Spleen (tissue), 11 donors: ENCODE measurements at regions not wholly inside any gene's neighbourhood (a gene's known extent, or its start where the extent isn't known, plus 50 kb on each side); places are given as distances from the start of the nearest gene placed in this dataset.

ENCODE experiments used
- DNase-seq: peaks from one replicate; pipeline ENCODE4 v3.0.0-alpha.2; 2020
- H3K27ac ChIP-seq, 8 donors: fragments of 200-600 bp; sonication (generic) in 7 of 8; 1 replicate in 4 of 8; 2 replicates in 4 of 8; pipeline versions ENCODE4 v1.5.0 to v1.8.0; 2016 to 2021; ENCODE audit warnings: inconsistent platforms in 4 of 8, mild to moderate bottlenecking in 4 of 8, moderate library complexity in 1 of 8
- H3K27me3 ChIP-seq, 7 donors: fragments of 200-600 bp; sonication (generic) in 6 of 7; replicated peaks in 1 of 7; 1 replicate in 4 of 7; 2 replicates in 3 of 7; pipeline versions ENCODE4 v1.5.0 to v1.8.0; 2016 to 2021; ENCODE audit warnings: inconsistent platforms in 3 of 7, mild to moderate bottlenecking in 1 of 7
- H3K36me3 ChIP-seq, 6 donors: fragments of 200-600 bp; sonication (generic) in 5 of 6; 1 replicate in 4 of 6; 2 replicates in 2 of 6; pipeline versions ENCODE4 v1.5.0 to v1.8.0; 2016 to 2021; ENCODE audit warnings: inconsistent platforms in 2 of 6
- H3K4me1 ChIP-seq, 6 donors: fragments of 200-600 bp; sonication (generic) in 5 of 6; 1 replicate in 3 of 6; 2 replicates in 3 of 6; pipeline versions ENCODE4 v1.5.0 to v1.8.0; 2016 to 2021; ENCODE audit warnings: inconsistent platforms in 3 of 6
- H3K4me3 ChIP-seq, 8 donors: fragments of 200-600 bp; sonication (generic) in 7 of 8; 1 replicate in 4 of 8; 2 replicates in 4 of 8; pipeline versions ENCODE4 v1.5.0 to v1.8.0; 2016 to 2021; ENCODE audit warnings: inconsistent platforms in 4 of 8, mild to moderate bottlenecking in 4 of 8, moderate library complexity in 2 of 8
- H3K9me3 ChIP-seq, 8 donors: fragments of 200-600 bp; sonication (generic) in 7 of 8; 1 replicate in 4 of 8; 2 replicates in 4 of 8; pipeline versions ENCODE4 v1.5.0 to v1.8.0; 2016 to 2021; ENCODE audit warnings: inconsistent platforms in 4 of 8
- POLR2A ChIP-seq, 3 donors: fragments of 450-650 bp; IDR thresholded peaks; one replicate each; pipeline ENCODE4 v1.5.1; 2017; ENCODE audit warnings: antibody characterized with exemption in 3 of 3, mild to moderate bottlenecking in 1 of 3
- POLR2AphosphoS5 ChIP-seq, 3 donors: sonication (generic); formaldehyde crosslinking; IDR thresholded peaks; one replicate each; pipeline ENCODE4 v1.5.1; 2017; ENCODE audit warnings: antibody characterized with exemption in 3 of 3
- WGBS, 5 donors: extraction: QIAGEN DNeasy Blood & Tissue Kit in 3 of 5; methylation state at CpG; one replicate each; pipeline versions ENCODE4 v1.1.5 to v1.1.7; 2013 to 2018; 5-methylcytosine and 5-hydroxymethylcytosine counted together
- intact Hi-C: fragments of 100-400 bp; cut with DNase I; formaldehyde crosslinking; loops from one replicate; pipeline ENCODE4 v1.15.0; 2023; ENCODE audit warnings: low total_unique reads
- TF ChIP-seq, protein P1 (sequence below), 11 experiments: fragments of 200-600 bp in 7 of 11; fragments of 450-650 bp in 4 of 11; sonication (generic) in 4 of 11; IDR thresholded peaks in 8 of 11; conservative IDR thresholded peaks in 3 of 11; 1 replicate in 7 of 11; 2 replicates in 4 of 11; pipeline versions ENCODE4 v1.4.0 to v1.8.0; 2016 to 2021; ENCODE audit warnings: antibody characterized with exemption in 11 of 11, inconsistent platforms in 4 of 11, mild to moderate bottlenecking in 1 of 11
- donor health status: healthy with polysubstance abuse.
- donor health status: DM: no; HTN: no; CAD: no; lungs with moderate emphysema.
- donor health status: DM: no; HTN: no; CAD: no.
- donor health status: Bipolar disorder and iron deficiency.
- donor health status: healthy.
- donor health status: DM: no; HTN: no; CAD: no.
- donor health status: DM: yes; HTN: yes; CAD: no.

GRCh38 chr5:104128348-104128747 lies 565.8 kb upstream of the NUDT12 start:
- TF ChIP-seq POLR2AphosphoS5 (IDR thresholded peaks at IDR 0.05): no peak
- no peak for TF ChIP-seq POLR2A (IDR thresholded peaks at IDR 0.05)
- TF ChIP-seq, protein P1, sequence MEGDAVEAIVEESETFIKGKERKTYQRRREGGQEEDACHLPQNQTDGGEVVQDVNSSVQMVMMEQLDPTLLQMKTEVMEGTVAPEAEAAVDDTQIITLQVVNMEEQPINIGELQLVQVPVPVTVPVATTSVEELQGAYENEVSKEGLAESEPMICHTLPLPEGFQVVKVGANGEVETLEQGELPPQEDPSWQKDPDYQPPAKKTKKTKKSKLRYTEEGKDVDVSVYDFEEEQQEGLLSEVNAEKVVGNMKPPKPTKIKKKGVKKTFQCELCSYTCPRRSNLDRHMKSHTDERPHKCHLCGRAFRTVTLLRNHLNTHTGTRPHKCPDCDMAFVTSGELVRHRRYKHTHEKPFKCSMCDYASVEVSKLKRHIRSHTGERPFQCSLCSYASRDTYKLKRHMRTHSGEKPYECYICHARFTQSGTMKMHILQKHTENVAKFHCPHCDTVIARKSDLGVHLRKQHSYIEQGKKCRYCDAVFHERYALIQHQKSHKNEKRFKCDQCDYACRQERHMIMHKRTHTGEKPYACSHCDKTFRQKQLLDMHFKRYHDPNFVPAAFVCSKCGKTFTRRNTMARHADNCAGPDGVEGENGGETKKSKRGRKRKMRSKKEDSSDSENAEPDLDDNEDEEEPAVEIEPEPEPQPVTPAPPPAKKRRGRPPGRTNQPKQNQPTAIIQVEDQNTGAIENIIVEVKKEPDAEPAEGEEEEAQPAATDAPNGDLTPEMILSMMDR (IDR thresholded peaks at IDR 0.05 in 8 of 11, conservative IDR thresholded peaks at IDR 0.05 in 3 of 11): no peak
- Histone ChIP-seq H3K4me3 (no peak overlapping the region), H3K36me3 (no peaks in the 10 kb centered on the region), H3K4me1 (no peaks in the 10 kb centered on the region), H3K27ac (no peak overlapping the region), H3K27me3 (no peaks in the 10 kb centered on the region), H3K9me3 (peaks cover 0 to 8% (median 2%) of the 10 kb centered on the region in 8 donors)
- intact Hi-C loops: no loop called here
- no peak for DNase-seq
- WGBS, 5 donors: 64 to 91% (median 82%) methylated on average over 5 of the region's 5 CpGs

DNA sequence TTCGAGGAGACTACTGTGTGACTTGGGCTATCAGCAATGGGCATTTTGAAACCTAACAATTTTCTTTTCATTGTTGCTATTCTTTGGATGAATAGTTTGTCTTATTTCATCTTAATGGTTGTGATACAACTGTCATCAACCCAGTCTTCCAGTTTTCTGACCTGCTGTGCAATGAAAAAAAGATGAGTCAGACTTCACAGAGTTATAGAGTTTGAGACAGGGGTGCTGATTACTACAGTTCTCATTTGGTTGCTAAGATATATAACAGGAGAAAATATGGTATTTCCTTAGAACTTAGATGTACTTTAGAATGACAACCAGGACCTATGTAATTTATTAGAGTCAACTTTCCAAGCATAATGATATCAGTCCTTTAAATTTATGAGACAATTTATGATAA lies 564.4 kb upstream of the NUDT12 start:
- no peak for DNase-seq
- no peaks in the 10 kb centered on the region for H3K27me3 ChIP-seq
- intact Hi-C loops: no loop called here
- H3K4me1 ChIP-seq: no peaks in the 10 kb centered on the region
- H3K27ac ChIP-seq: no peak overlapping the region
- no peaks in the 10 kb centered on the region for H3K36me3 ChIP-seq
- no peak for TF ChIP-seq POLR2AphosphoS5 (IDR thresholded peaks at IDR 0.05)
- TF ChIP-seq, protein P1 (IDR thresholded peaks at IDR 0.05 in 8 of 11, conservative IDR thresholded peaks at IDR 0.05 in 3 of 11): no peak
- TF ChIP-seq POLR2A (IDR thresholded peaks at IDR 0.05): no peak
- 43 to 64% (median 56%) methylated on average over 1 of the region's 1 CpG for WGBS, 5 donors
- no peak overlapping the region for H3K4me3 ChIP-seq
- peaks cover 0 to 3% (median 0%) of the 10 kb centered on the region in 8 donors for H3K9me3 ChIP-seq

- intact Hi-C loops: no loop called here
- H3K27ac ChIP-seq: no peak overlapping the region
- TF ChIP-seq, protein P1 (IDR thresholded peaks at IDR 0.05 in 8 of 11, conservative IDR thresholded peaks at IDR 0.05 in 3 of 11): no peak
- TF ChIP-seq POLR2AphosphoS5 (IDR thresholded peaks at IDR 0.05) (no peak), POLR2A (IDR thresholded peaks at IDR 0.05) (no peak)
- no peak for DNase-seq
- H3K9me3 ChIP-seq: peaks cover 0 to 18% (median 0%) of the 10 kb centered on the region in 8 donors
- H3K4me3 ChIP-seq: no peak overlapping the region
- H3K4me1 ChIP-seq: no peaks in the 10 kb centered on the region
- H3K27me3 ChIP-seq: no peaks in the 10 kb centered on the region
- H3K36me3 ChIP-seq: no peaks in the 10 kb centered on the region
Measured at GRCh38 chr5:104119529-104119928, 556.9 kb upstream of the NUDT12 start.

DNA sequence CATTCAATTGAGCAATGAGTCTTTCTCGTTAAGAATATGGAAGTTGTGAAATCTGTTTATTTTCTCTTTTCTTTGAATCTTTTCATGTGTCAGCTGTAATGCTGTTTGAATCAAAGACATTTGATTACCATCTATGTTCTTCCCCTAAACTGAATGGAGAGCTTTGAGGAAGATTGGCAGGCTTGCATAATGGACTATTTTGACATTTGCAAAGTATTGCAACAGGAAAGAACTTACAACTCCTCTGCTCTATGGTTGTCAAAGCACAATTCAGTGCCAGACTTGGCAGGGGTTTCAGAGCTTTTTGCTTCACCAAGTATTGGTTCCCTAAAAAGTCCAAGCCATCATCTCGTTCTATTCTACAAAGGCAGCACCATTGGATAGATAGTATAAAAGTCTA lies 549.0 kb upstream of the NUDT12 start:
- H3K27me3 ChIP-seq: no peaks in the 10 kb centered on the region
- intact Hi-C loops: no loop called here
- H3K9me3 ChIP-seq: peaks cover 0 to 11% (median 6%) of the 10 kb centered on the region in 8 donors
- DNase-seq: no peak
- no peak overlapping the region for H3K4me3 ChIP-seq
- H3K27ac ChIP-seq: no peak overlapping the region
- TF ChIP-seq POLR2AphosphoS5 (IDR thresholded peaks at IDR 0.05): no peak
- TF ChIP-seq, protein P1 (IDR thresholded peaks at IDR 0.05 in 8 of 11, conservative IDR thresholded peaks at IDR 0.05 in 3 of 11): no peak
- no peak for TF ChIP-seq POLR2A (IDR thresholded peaks at IDR 0.05)
- H3K36me3 ChIP-seq: no peaks in the 10 kb centered on the region
- WGBS, 5 donors: 53 to 69% (median 55%) methylated on average over 2 of the region's 2 CpGs
- no peaks in the 10 kb centered on the region for H3K4me1 ChIP-seq
